ENCODE measurements at regions not wholly inside any gene's neighbourhood (a gene's known extent, or its start where the extent isn't known, plus 50 kb on each side); places are given as distances from the start of the nearest gene placed in this dataset.
A peak's percentile ranks its signal among the peaks of the same experiment; 100 is the strongest.

- TF ChIP-seq PML (IDR thresholded peaks at IDR 0.05; ENCODE audit: low read length) (no peak), ZNF512 (tag; IDR thresholded peaks at IDR 0.05) (no peak), NFE2 (IDR thresholded peaks at IDR 0.05; ENCODE audit: low read depth) (no peak), U2AF2 (optimal IDR thresholded peaks at IDR 0.05; ENCODE audit: low read depth, low read length) (no peak), ZNF655 (CRISPR knock-in tag; IDR thresholded peaks at IDR 0.05) (no peak), ZBTB34 (CRISPR knock-in tag; IDR thresholded peaks at IDR 0.05) (no peak), E2F6 (IDR thresholded peaks at IDR 0.05; ENCODE audit: borderline replicate concordance in 1 of 2, extremely low read depth in 1 of 2, insufficient read depth in 1 of 2, insufficient read length in 1 of 2, low read depth in 1 of 2, low read length in 1 of 2, poor library complexity in 1 of 2, severe bottlenecking in 1 of 2) (peak in 1 of 2 experiments; percentile 31), CXXC5 (CRISPR knock-in tag; IDR thresholded peaks at IDR 0.05) (no peak), L3MBTL2 (IDR thresholded peaks at IDR 0.05) (peak; percentile 90), ZNF212 (CRISPR knock-in tag; IDR thresholded peaks at IDR 0.05) (no peak), ZNF644 (tag; IDR thresholded peaks at IDR 0.05; ENCODE audit: low read depth) (no peak), KLF1 (tag; IDR thresholded peaks at IDR 0.05) (no peak), FUS (optimal IDR thresholded peaks at IDR 0.05; ENCODE audit: low read depth, low read length) (no peak), EGR1 (conservative IDR thresholded peaks at IDR 0.05) (no peak), TFE3 (CRISPR knock-in tag; IDR thresholded peaks at IDR 0.05) (peak; percentile 67), ZNF592 (IDR thresholded peaks at IDR 0.05) (no peak)
Observed at GRCh38 chrX:134183665-134184064, 53.3 kb upstream of the CCDC160 start (continued).

Measured in K562 (cell line).